ENCODE measurements at regions not wholly inside any gene's neighbourhood (a gene's known extent, or its start where the extent isn't known, plus 50 kb on each side); places are given as distances from the start of the nearest gene placed in this dataset.

DNA sequence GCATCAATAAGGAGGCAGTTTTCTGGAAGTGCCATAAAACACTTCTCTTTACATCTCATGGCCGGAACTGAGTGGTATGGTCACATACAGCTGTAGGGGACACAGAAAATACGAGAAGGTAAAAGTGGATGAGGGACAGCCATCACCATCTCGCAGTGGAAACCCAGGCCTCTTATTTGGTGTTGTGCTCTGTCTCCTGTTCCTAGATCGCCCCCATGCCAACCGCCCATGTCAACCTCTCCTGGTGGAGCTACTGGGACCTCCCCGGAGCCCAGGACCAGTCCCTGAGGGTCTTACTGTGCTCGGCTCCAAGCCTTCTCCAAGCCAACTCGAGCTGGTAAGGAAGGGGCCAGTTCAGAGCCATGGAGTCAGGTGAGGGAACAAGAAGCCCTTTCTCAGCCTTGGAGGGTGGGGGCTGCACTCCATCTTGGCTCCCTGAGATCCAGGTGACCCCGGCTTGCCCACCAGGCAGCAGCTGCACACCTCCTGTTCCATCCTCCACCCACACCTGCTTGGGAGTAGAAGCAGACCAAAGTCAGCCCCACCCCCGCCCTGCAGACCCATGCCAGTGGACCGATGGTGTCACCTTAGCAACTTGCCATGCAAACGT lies 149.0 kb upstream of the CST7 start:
- H3K4me2 ChIP-seq (ENCODE audit: low read length): no peak overlapping the region
- TF ChIP-seq, protein P1, sequence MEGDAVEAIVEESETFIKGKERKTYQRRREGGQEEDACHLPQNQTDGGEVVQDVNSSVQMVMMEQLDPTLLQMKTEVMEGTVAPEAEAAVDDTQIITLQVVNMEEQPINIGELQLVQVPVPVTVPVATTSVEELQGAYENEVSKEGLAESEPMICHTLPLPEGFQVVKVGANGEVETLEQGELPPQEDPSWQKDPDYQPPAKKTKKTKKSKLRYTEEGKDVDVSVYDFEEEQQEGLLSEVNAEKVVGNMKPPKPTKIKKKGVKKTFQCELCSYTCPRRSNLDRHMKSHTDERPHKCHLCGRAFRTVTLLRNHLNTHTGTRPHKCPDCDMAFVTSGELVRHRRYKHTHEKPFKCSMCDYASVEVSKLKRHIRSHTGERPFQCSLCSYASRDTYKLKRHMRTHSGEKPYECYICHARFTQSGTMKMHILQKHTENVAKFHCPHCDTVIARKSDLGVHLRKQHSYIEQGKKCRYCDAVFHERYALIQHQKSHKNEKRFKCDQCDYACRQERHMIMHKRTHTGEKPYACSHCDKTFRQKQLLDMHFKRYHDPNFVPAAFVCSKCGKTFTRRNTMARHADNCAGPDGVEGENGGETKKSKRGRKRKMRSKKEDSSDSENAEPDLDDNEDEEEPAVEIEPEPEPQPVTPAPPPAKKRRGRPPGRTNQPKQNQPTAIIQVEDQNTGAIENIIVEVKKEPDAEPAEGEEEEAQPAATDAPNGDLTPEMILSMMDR (IDR thresholded peaks at IDR 0.05; ENCODE audit: low read depth, low read length): no peak
- TF ChIP-seq EZH2phosphoT487 (IDR thresholded peaks at IDR 0.05; ENCODE audit: low read depth): no peak

GRCh38 chr20:24802286-24802820 lies 146.7 kb upstream of the CST7 start:
- H3K27me3 ChIP-seq (ENCODE audit: low read depth, low read length): peaks cover 37% of the 10 kb centered on the region
- H3K9ac ChIP-seq (ENCODE audit: low read length): no peak overlapping the region
- H3K36me3 ChIP-seq (replicated peaks; ENCODE audit: low read depth, low read length): no peaks in the 10 kb centered on the region
- no peaks in the 10 kb centered on the region for H3K9me3 ChIP-seq (ENCODE audit: insufficient read depth, low read length)
- H2AFZ ChIP-seq (ENCODE audit: low read depth, low read length): no peak overlapping the region
- no peaks in the 10 kb centered on the region for H4K20me1 ChIP-seq (ENCODE audit: insufficient read depth, low read length)
- no peaks in the 10 kb centered on the region for H3K79me2 ChIP-seq (ENCODE audit: low read length)
- H3K4me1 ChIP-seq (ENCODE audit: low read length): no peaks in the 10 kb centered on the region
- no peak overlapping the region for H3K27ac ChIP-seq (ENCODE audit: low read length)
- no peak overlapping the region for H3K4me3 ChIP-seq (ENCODE audit: low read length)
- H3K4me2 ChIP-seq (ENCODE audit: low read length): no peak overlapping the region
- no peak for TF ChIP-seq EZH2phosphoT487 (IDR thresholded peaks at IDR 0.05; ENCODE audit: low read depth)
- TF ChIP-seq, protein P1 (IDR thresholded peaks at IDR 0.05; ENCODE audit: low read depth, low read length): no peak

More for the DNA sequence above, 149.0 kb upstream of the CST7 start:
- Histone ChIP-seq H3K9ac (ENCODE audit: low read length) (no peak overlapping the region), H3K27ac (ENCODE audit: low read length) (no peak overlapping the region), H3K9me3 (ENCODE audit: insufficient read depth, low read length) (no peaks in the 10 kb centered on the region), H2AFZ (ENCODE audit: low read depth, low read length) (no peak overlapping the region), H3K27me3 (ENCODE audit: low read depth, low read length) (peaks cover 52% of the 10 kb centered on the region), H4K20me1 (ENCODE audit: insufficient read depth, low read length) (no peaks in the 10 kb centered on the region), H3K4me1 (ENCODE audit: low read length) (no peaks in the 10 kb centered on the region), H3K79me2 (ENCODE audit: low read length) (no peaks in the 10 kb centered on the region), H3K4me3 (ENCODE audit: low read length) (no peak overlapping the region), H3K36me3 (replicated peaks; ENCODE audit: low read depth, low read length) (no peaks in the 10 kb centered on the region)

GRCh38 chr20:24804481-24805206 lies 144.4 kb upstream of the CST7 start:
- no peak overlapping the region for H3K9ac ChIP-seq (ENCODE audit: low read length)
- H3K4me2 ChIP-seq (ENCODE audit: low read length): no peak overlapping the region
- no peaks in the 10 kb centered on the region for H3K9me3 ChIP-seq (ENCODE audit: insufficient read depth, low read length)
- no peaks in the 10 kb centered on the region for H3K4me1 ChIP-seq (ENCODE audit: low read length)
- no peak for TF ChIP-seq EZH2phosphoT487 (IDR thresholded peaks at IDR 0.05; ENCODE audit: low read depth)
- TF ChIP-seq, protein P1 (IDR thresholded peaks at IDR 0.05; ENCODE audit: low read depth, low read length): no peak
- no peaks in the 10 kb centered on the region for H3K79me2 ChIP-seq (ENCODE audit: low read length)
- H4K20me1 ChIP-seq (ENCODE audit: insufficient read depth, low read length): no peaks in the 10 kb centered on the region
- peaks cover 26% of the 10 kb centered on the region for H3K27me3 ChIP-seq (ENCODE audit: low read depth, low read length)
- H3K36me3 ChIP-seq (replicated peaks; ENCODE audit: low read depth, low read length): no peaks in the 10 kb centered on the region
- H3K27ac ChIP-seq (ENCODE audit: low read length): no peak overlapping the region
- H3K4me3 ChIP-seq (ENCODE audit: low read length): no peak overlapping the region
- no peak overlapping the region for H2AFZ ChIP-seq (ENCODE audit: low read depth, low read length)

DNA sequence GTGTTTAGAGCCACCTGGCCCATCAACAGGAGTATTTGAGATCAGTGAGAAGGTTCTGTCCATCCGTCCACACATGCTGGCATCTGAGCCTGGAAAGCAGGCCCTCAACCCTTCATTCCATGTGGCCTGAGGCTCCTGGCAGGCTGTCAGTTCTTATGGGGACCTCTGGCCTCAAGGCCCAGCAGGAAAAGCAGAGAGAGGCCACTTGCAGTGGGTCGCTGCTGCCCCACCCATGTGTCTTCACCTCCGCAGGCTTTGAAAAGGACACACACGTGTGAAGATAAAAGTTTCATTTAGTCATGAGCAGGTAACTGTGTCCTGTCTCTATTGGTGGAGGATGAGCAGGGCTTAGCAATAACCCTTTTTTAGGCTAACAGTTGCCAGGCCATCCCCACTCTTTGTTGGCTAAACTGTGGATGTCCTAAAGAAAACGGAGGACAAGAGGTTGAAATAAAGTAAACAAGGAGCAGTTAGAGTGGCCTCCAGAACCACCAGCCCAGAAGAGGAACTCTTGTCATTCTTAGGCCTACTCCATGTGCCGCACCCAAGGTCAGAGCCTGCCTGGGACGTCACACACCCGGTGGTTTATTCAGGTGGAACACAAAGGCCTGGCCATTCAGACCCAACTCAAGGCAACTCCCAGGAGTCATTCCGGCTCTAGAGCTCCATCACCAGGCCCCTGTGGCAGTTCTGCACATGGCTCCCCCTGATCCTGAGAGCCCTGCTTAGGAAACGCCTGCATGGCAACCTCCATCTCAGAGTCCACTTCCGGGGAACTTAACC lies 143.4 kb upstream of the CST7 start:
- no peak overlapping the region for H2AFZ ChIP-seq (ENCODE audit: low read depth, low read length)
- no peaks in the 10 kb centered on the region for H3K9me3 ChIP-seq (ENCODE audit: insufficient read depth, low read length)
- TF ChIP-seq, protein P1 (IDR thresholded peaks at IDR 0.05; ENCODE audit: low read depth, low read length): no peak
- no peak for TF ChIP-seq EZH2phosphoT487 (IDR thresholded peaks at IDR 0.05; ENCODE audit: low read depth)
- no peak overlapping the region for H3K4me2 ChIP-seq (ENCODE audit: low read length)
- no peak overlapping the region for H3K9ac ChIP-seq (ENCODE audit: low read length)
- H4K20me1 ChIP-seq (ENCODE audit: insufficient read depth, low read length): no peaks in the 10 kb centered on the region
- peaks cover 17% of the 10 kb centered on the region for H3K27me3 ChIP-seq (ENCODE audit: low read depth, low read length)
- no peaks in the 10 kb centered on the region for H3K36me3 ChIP-seq (replicated peaks; ENCODE audit: low read depth, low read length)
- H3K4me1 ChIP-seq (ENCODE audit: low read length): no peaks in the 10 kb centered on the region
- no peak overlapping the region for H3K27ac ChIP-seq (ENCODE audit: low read length)
- no peak overlapping the region for H3K4me3 ChIP-seq (ENCODE audit: low read length)
- H3K79me2 ChIP-seq (ENCODE audit: low read length): no peaks in the 10 kb centered on the region

Data from OCI-LY3 (cell line).